A549 (cell line): ENCODE measurements at regions not wholly inside any gene's neighbourhood (a gene's known extent, or its start where the extent isn't known, plus 50 kb on each side); places are given as distances from the start of the nearest gene placed in this dataset.

Experiments
- ATAC-seq, 2 experiments: fragments of 200-7000 bp in 1 of 2; fragments of >200 bp in 1 of 2; cut with Nextera tagmentation in 1 of 2; cut with Tn5 transposase in 1 of 2; 3 replicates each; pipeline versions ENCODE4 v1.8.0 to v1.9.1; 2018 to 2020; ENCODE audit warnings: mild to moderate bottlenecking in 1 of 2, moderate library complexity in 1 of 2
- CTCF ChIA-PET: fragments of 300-600 bp; sonication (Branson Sonifier 250); formaldehyde crosslinking; extraction: SDS; loops from one replicate; lab custom pipeline; 2021; ENCODE audit warnings: antibody characterized with exemption, inconsistent platforms; lab: Yijun Ruan, JAX
- POLR2A ChIA-PET: fragments of 350-600 bp; formaldehyde crosslinking; extraction: SDS; loops from one replicate; lab custom pipeline; 2021; ENCODE audit warnings: antibody characterized with exemption, inconsistent platforms; lab: Yijun Ruan, JAX
- DNase-seq, 2 experiments: peaks; one replicate each; pipeline versions ENCODE4 v3.0.0 to v3.0.0-alpha.2; 2011 to 2016; ENCODE audit warnings: low read depth in 1 of 2, low spot score in 1 of 2
- FAIRE-seq: peaks from 2 replicates; lab custom pipeline; 2011; peaks lifted over from hg19 to GRCh38; lab: Jason Lieb, UNC
- H3K27ac ChIP-seq, 2 experiments: fragments of >200 bp; sonication (Bioruptor Twin); formaldehyde crosslinking; 3 replicates each; pipeline ENCODE4 v1.5.1; 2016 to 2017
- H3K4me1 ChIP-seq: fragments of >200 bp; sonication (Bioruptor Twin); formaldehyde crosslinking; 3 replicates; pipeline ENCODE4 v1.6.1; 2016
- H3K4me2 ChIP-seq: fragments of >200 bp; sonication (Bioruptor Twin); formaldehyde crosslinking; 3 replicates; pipeline ENCODE4 v1.6.1; 2016
- H3K4me3 ChIP-seq: fragments of >200 bp; sonication (Bioruptor Twin); formaldehyde crosslinking; 3 replicates; pipeline ENCODE4 v1.5.1; 2016
- H3K9me3 ChIP-seq: fragments of >200 bp; sonication (Bioruptor Twin); formaldehyde crosslinking; 3 replicates; pipeline ENCODE4 v1.6.1; 2016
- CEBPB ChIP-seq, 2 experiments: fragments of >200 bp in 1 of 2; sonication (Bioruptor Twin) in 1 of 2; formaldehyde crosslinking in 1 of 2; IDR thresholded peaks; 2 replicates each; pipeline ENCODE4 v1.6.1; 2012 to 2016
- CHD4 ChIP-seq: fragments of 200-600 bp; sonication (generic); IDR thresholded peaks from 2 replicates; pipeline ENCODE4 v1.6.1; 2016; ENCODE audit warnings: antibody characterized with exemption, mild to moderate bottlenecking, borderline replicate concordance
- EHMT2 ChIP-seq: fragments of 200-600 bp; sonication (generic); IDR thresholded peaks from 2 replicates; pipeline ENCODE4 v1.6.1; 2016; ENCODE audit warnings: antibody characterized with exemption, low read depth, mild to moderate bottlenecking, moderate library complexity
- GATA3 ChIP-seq: IDR thresholded peaks from 2 replicates; pipeline ENCODE4 v1.6.1; 2012; ENCODE audit warnings: borderline replicate concordance
- HEYL ChIP-seq: fragments of 250-450 bp; sonication (Bioruptor Pico); IDR thresholded peaks from 2 replicates; pipeline ENCODE4 v1.8.0; 2021; ENCODE audit warnings: mild to moderate bottlenecking, moderate library complexity
- HOXB13 ChIP-seq: fragments of 250-450 bp; sonication (Bioruptor Pico); IDR thresholded peaks from 2 replicates; pipeline ENCODE4 v1.5.0; 2020; ENCODE audit warnings: low read depth, mild to moderate bottlenecking, moderate library complexity
- HOXB5 ChIP-seq: fragments of 250-450 bp; sonication (Bioruptor Pico); IDR thresholded peaks from 2 replicates; pipeline ENCODE4 v1.5.0; 2020; ENCODE audit warnings: mild to moderate bottlenecking, moderate library complexity
- JUNB ChIP-seq: fragments of >200 bp; sonication (Bioruptor Twin); formaldehyde crosslinking; IDR thresholded peaks from 2 replicates; pipeline ENCODE4 v1.6.1; 2016
- KDM1A ChIP-seq: fragments of 200-600 bp; sonication (generic); IDR thresholded peaks from 2 replicates; pipeline ENCODE4 v1.6.1; 2016; ENCODE audit warnings: low read depth, mild to moderate bottlenecking
- KDM5A ChIP-seq: fragments of 200-600 bp; sonication (generic); IDR thresholded peaks from 2 replicates; pipeline ENCODE4 v1.6.1; 2016; ENCODE audit warnings: antibody characterized with exemption, mild to moderate bottlenecking
- NFE2L2 ChIP-seq: fragments of 150-350 bp; conservative IDR thresholded peaks from 2 replicates; pipeline ENCODE4 v1.6.1; 2014; ENCODE audit warnings: low read length
- NR3C1 ChIP-seq: fragments of >200 bp; sonication (Bioruptor Twin); formaldehyde crosslinking; IDR thresholded peaks from 3 replicates; pipeline ENCODE4 v1.6.1; 2017
- PHF8 ChIP-seq: fragments of 200-600 bp; sonication (generic); IDR thresholded peaks from 2 replicates; pipeline ENCODE4 v1.6.1; 2016; ENCODE audit warnings: low read depth, mild to moderate bottlenecking, antibody characterized with exemption, moderate library complexity, borderline replicate concordance
- POLR2A ChIP-seq: IDR thresholded peaks from 2 replicates; pipeline ENCODE4 v1.6.1; 2012; ENCODE audit warnings: mild to moderate bottlenecking, low read length
- RARB ChIP-seq: fragments of 250-450 bp; sonication (Bioruptor Pico); IDR thresholded peaks from 2 replicates; pipeline ENCODE4 v1.8.0; 2021; ENCODE audit warnings: mild to moderate bottlenecking, moderate library complexity
- RCOR1 ChIP-seq: fragments of 150-350 bp; IDR thresholded peaks from 2 replicates; pipeline ENCODE4 v1.6.1; 2014; ENCODE audit warnings: antibody characterized with exemption, low read length, low read depth
- SMC3 ChIP-seq: fragments of >200 bp; sonication (Bioruptor Twin); formaldehyde crosslinking; IDR thresholded peaks from 3 replicates; pipeline ENCODE4 v1.6.1; 2018; ENCODE audit warnings: inconsistent platforms
- SREBF2 ChIP-seq: fragments of 450-650 bp; IDR thresholded peaks from 2 replicates; pipeline ENCODE4 v1.6.1; 2014; ENCODE audit warnings: mild to moderate bottlenecking, moderate library complexity
- TFCP2L1 ChIP-seq: fragments of 250-450 bp; sonication (Bioruptor Pico); IDR thresholded peaks from 2 replicates; pipeline ENCODE4 v1.5.0; 2021; ENCODE audit warnings: mild to moderate bottlenecking
- ZFP36 ChIP-seq: fragments of 450-650 bp; IDR thresholded peaks from 2 replicates; pipeline ENCODE4 v1.6.1; 2014; ENCODE audit warnings: borderline replicate concordance; ENCODE audit not compliant: partially characterized antibody
- ZSCAN20 ChIP-seq: fragments of 250-450 bp; sonication (Bioruptor Pico); IDR thresholded peaks from 2 replicates; pipeline ENCODE4 v1.8.0; 2022; ENCODE audit warnings: mild to moderate bottlenecking, moderate library complexity
- WGBS: methylation state at CpG from one replicate; pipeline ENCODE4 v1.1.6; 2017; ENCODE audit errors: missing lambda C conversion rate; 5-methylcytosine and 5-hydroxymethylcytosine counted together
- TF ChIP-seq, protein P1 (sequence below): fragments of 150-350 bp; IDR thresholded peaks from 2 replicates; pipeline ENCODE4 v1.6.1; 2014; ENCODE audit warnings: low read depth, mild to moderate bottlenecking, low read length
- TF ChIP-seq, protein P2 (sequence below): fragments of >200 bp; sonication (Bioruptor Twin); formaldehyde crosslinking; IDR thresholded peaks from 2 replicates; pipeline ENCODE4 v1.6.1; 2016
- TF ChIP-seq, protein P3 (sequence below): fragments of 450-650 bp; IDR thresholded peaks from 2 replicates; pipeline ENCODE4 v1.6.1; 2014; ENCODE audit warnings: antibody characterized with exemption
- TF ChIP-seq, protein P4 (sequence below): fragments of 200-600 bp; sonication (generic); IDR thresholded peaks from 2 replicates; pipeline ENCODE4 v1.6.1; 2016; ENCODE audit warnings: antibody characterized with exemption, mild to moderate bottlenecking, moderate library complexity
- TF ChIP-seq, protein P5 (sequence below): IDR thresholded peaks from 2 replicates; pipeline ENCODE4 v1.6.1; 2012

DNA sequence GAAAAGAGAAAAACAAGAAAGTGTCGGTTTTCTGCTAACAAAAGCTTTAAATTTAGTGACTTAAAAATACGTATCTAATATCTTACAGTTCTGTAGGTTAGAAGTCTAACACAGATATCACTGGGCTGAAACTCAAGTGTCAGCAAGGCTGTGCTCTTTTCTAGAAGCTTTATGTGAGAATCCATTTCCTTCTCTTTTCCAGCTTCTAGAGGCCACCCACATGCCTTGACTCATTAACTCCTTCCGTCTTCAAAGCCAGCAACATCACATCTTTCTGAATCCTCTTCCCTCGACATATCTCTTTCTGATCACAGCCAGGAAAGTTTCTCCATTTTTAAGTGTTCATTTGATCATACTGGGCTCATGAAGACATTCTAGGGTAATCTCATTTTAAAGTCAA, 262.0 kb downstream of the MAFB start:
- CTCF ChIA-PET = no interaction called here

DNA sequence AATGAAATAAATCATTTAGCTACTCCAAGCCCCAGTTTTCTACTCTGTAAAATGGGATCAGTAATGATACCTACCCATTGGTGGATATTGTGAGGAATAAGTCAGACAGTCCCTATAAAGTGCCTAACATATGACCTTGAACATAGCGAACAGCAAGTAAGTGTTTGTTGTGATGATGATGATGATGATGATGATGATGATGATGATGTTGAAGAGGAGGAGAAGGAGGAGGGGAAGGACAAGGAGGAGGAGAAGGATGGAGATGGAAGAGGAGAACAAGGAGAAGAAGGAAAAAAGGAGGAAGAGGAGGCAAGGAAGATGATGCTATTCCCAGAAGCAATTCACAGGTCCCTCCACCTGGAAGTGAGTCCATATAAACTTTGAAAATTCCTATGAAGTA, 264.3 kb downstream of the MAFB start:
- FAIRE-seq = no peak
- POLR2A ChIA-PET = no interaction called here

More for the DNA sequence above, 262.0 kb downstream of the MAFB start:
- Histone ChIP-seq H3K4me2 (no peak overlapping the region), H3K9me3 (no peaks in the 10 kb centered on the region), H3K4me1 (no peaks in the 10 kb centered on the region), H3K4me3 (no peak overlapping the region), H3K27ac (no peak overlapping the region)
- WGBS = 2% methylated on average over 4 of the region's 4 CpGs
- ATAC-seq = no peak
- no peak for DNase-seq
- POLR2A ChIA-PET = no interaction called here
- no peak for FAIRE-seq
- no peak for TF ChIP-seq TFCP2L1 (CRISPR knock-in tag)
- TF ChIP-seq HOXB5 (CRISPR knock-in tag) = no peak
- no peak for TF ChIP-seq SREBF2
- TF ChIP-seq, protein P1, sequence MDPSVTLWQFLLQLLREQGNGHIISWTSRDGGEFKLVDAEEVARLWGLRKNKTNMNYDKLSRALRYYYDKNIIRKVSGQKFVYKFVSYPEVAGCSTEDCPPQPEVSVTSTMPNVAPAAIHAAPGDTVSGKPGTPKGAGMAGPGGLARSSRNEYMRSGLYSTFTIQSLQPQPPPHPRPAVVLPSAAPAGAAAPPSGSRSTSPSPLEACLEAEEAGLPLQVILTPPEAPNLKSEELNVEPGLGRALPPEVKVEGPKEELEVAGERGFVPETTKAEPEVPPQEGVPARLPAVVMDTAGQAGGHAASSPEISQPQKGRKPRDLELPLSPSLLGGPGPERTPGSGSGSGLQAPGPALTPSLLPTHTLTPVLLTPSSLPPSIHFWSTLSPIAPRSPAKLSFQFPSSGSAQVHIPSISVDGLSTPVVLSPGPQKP = no peak
- no peak for TF ChIP-seq HEYL (CRISPR knock-in tag)
- TF ChIP-seq, protein P2, sequence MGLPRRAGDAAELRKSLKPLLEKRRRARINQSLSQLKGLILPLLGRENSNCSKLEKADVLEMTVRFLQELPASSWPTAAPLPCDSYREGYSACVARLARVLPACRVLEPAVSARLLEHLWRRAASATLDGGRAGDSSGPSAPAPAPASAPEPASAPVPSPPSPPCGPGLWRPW = no peak
- no peak for TF ChIP-seq ZSCAN20 (CRISPR knock-in tag)
- no peak for TF ChIP-seq RCOR1
- TF ChIP-seq KDM1A = no peak
- TF ChIP-seq, protein P3, sequence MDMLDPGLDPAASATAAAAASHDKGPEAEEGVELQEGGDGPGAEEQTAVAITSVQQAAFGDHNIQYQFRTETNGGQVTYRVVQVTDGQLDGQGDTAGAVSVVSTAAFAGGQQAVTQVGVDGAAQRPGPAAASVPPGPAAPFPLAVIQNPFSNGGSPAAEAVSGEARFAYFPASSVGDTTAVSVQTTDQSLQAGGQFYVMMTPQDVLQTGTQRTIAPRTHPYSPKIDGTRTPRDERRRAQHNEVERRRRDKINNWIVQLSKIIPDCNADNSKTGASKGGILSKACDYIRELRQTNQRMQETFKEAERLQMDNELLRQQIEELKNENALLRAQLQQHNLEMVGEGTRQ = no peak
- no peak for TF ChIP-seq NR3C1

DNA sequence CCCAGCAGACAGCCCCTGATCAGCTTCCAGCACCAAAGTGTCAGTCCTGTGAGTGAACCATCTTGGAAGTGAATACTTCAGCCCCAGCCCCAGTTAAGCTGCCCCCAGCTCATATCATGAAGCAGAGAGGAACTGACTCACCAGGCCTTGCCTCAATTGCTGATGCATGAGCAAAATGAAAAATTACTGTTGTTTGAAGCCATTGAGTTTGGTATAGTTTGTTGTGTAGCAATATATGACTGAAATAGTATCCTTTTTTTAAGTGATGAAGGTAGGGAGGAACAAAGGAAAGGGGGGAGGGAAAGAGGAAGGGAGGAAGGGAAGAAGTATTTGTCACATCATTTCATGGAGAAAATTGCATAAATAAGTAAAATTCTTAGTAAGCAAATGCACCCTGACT, 266.4 kb downstream of the MAFB start:
- Histone ChIP-seq H3K4me2 (no peak overlapping the region), H3K9me3 (no peaks in the 10 kb centered on the region)
- POLR2A ChIA-PET = no interaction called here
- no peak for DNase-seq
- no peak for FAIRE-seq
- TF ChIP-seq, protein P4, sequence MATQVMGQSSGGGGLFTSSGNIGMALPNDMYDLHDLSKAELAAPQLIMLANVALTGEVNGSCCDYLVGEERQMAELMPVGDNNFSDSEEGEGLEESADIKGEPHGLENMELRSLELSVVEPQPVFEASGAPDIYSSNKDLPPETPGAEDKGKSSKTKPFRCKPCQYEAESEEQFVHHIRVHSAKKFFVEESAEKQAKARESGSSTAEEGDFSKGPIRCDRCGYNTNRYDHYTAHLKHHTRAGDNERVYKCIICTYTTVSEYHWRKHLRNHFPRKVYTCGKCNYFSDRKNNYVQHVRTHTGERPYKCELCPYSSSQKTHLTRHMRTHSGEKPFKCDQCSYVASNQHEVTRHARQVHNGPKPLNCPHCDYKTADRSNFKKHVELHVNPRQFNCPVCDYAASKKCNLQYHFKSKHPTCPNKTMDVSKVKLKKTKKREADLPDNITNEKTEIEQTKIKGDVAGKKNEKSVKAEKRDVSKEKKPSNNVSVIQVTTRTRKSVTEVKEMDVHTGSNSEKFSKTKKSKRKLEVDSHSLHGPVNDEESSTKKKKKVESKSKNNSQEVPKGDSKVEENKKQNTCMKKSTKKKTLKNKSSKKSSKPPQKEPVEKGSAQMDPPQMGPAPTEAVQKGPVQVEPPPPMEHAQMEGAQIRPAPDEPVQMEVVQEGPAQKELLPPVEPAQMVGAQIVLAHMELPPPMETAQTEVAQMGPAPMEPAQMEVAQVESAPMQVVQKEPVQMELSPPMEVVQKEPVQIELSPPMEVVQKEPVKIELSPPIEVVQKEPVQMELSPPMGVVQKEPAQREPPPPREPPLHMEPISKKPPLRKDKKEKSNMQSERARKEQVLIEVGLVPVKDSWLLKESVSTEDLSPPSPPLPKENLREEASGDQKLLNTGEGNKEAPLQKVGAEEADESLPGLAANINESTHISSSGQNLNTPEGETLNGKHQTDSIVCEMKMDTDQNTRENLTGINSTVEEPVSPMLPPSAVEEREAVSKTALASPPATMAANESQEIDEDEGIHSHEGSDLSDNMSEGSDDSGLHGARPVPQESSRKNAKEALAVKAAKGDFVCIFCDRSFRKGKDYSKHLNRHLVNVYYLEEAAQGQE = no peak
- TF ChIP-seq, protein P5, sequence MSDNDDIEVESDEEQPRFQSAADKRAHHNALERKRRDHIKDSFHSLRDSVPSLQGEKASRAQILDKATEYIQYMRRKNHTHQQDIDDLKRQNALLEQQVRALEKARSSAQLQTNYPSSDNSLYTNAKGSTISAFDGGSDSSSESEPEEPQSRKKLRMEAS = no peak
- TF ChIP-seq, all 56 proteins: peak for 0
- ATAC-seq = no peak
- Histone ChIP-seq H3K27ac (no peak overlapping the region), H3K4me1 (no peaks in the 10 kb centered on the region), H3K4me3 (no peak overlapping the region)
- CTCF ChIA-PET = no interaction called here

More for the DNA sequence above, 264.3 kb downstream of the MAFB start:
- Histone ChIP-seq H3K9me3 (no peaks in the 10 kb centered on the region), H3K4me3 (no peak overlapping the region), H3K27ac (no peak overlapping the region), H3K4me1 (no peaks in the 10 kb centered on the region), H3K4me2 (no peak overlapping the region)
- DNase-seq (no peak), ATAC-seq (no peak)
- TF ChIP-seq SMC3 (no peak), POLR2A (no peak), EHMT2 (no peak), HEYL (CRISPR knock-in tag) (no peak), PHF8 (no peak), NFE2L2 (no peak), KDM5A (no peak), RARB (CRISPR knock-in tag) (no peak), CHD4 (no peak), ZFP36 (no peak), JUNB (no peak), HOXB13 (CRISPR knock-in tag) (no peak), RCOR1 (no peak), KDM1A (no peak), CEBPB (IDR thresholded peaks at IDR 0.05) (no peak), GATA3 (no peak)
- TF ChIP-seq, protein P2 = no peak
- TF ChIP-seq, protein P3 = no peak
- WGBS = 0% methylated on average over 1 of the region's 1 CpG
- CTCF ChIA-PET = no interaction called here
